ENCODE measurements at regions not wholly inside any gene's neighbourhood (a gene's known extent, or its start where the extent isn't known, plus 50 kb on each side); places are given as distances from the start of the nearest gene placed in this dataset.

DNA sequence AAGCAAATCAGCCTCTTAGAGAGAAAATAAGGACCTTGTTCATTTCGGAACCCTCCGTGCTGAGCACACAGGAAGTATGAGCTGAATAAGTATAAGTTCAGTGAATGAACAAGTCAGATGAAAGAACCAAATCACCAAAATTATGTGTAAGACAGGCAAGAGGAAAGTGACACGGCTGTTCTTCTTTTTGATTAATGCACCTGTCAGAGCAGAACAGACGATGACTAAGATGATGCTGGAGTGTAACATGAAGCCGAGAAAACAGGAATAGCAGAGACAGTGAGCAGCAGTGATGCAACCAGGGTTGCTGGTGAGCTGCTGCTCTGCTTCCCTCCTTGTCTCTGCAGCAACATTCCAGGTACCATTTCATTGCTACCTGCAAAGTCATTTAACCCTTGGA, 861.1 kb downstream of the GALC start:
- TF ChIP-seq, protein P1, sequence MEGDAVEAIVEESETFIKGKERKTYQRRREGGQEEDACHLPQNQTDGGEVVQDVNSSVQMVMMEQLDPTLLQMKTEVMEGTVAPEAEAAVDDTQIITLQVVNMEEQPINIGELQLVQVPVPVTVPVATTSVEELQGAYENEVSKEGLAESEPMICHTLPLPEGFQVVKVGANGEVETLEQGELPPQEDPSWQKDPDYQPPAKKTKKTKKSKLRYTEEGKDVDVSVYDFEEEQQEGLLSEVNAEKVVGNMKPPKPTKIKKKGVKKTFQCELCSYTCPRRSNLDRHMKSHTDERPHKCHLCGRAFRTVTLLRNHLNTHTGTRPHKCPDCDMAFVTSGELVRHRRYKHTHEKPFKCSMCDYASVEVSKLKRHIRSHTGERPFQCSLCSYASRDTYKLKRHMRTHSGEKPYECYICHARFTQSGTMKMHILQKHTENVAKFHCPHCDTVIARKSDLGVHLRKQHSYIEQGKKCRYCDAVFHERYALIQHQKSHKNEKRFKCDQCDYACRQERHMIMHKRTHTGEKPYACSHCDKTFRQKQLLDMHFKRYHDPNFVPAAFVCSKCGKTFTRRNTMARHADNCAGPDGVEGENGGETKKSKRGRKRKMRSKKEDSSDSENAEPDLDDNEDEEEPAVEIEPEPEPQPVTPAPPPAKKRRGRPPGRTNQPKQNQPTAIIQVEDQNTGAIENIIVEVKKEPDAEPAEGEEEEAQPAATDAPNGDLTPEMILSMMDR (conservative IDR thresholded peaks at IDR 0.05; ENCODE audit: control insufficient read depth, insufficient read depth, low read depth, low read length) = no peak
- DNase-seq (ENCODE audit: low read depth) = peak; percentile 88
- H3K4me3 ChIP-seq (ENCODE audit: control insufficient read depth, low read depth, low read length) = no peak overlapping the region

- TF ChIP-seq, protein P1 (conservative IDR thresholded peaks at IDR 0.05; ENCODE audit: control insufficient read depth, insufficient read depth, low read depth, low read length) = no peak
- H3K4me3 ChIP-seq (ENCODE audit: control insufficient read depth, low read depth, low read length) = no peak overlapping the region
- DNase-seq (ENCODE audit: low read depth) = no peak
Observed at GRCh38 chr14:87122166-87122565, 870.8 kb downstream of the GALC start.

GRCh38 chr14:87121716-87122115, 871.3 kb downstream of the GALC start:
- DNase-seq (ENCODE audit: low read depth) = no peak

GRCh38 chr14:87115234-87115633, 877.7 kb downstream of the GALC start:
- TF ChIP-seq, protein P1 (conservative IDR thresholded peaks at IDR 0.05; ENCODE audit: control insufficient read depth, insufficient read depth, low read depth, low read length) = no peak
- H3K4me3 ChIP-seq (ENCODE audit: control insufficient read depth, low read depth, low read length) = no peak overlapping the region
- no peak for DNase-seq (ENCODE audit: low read depth)

More at GRCh38 chr14:87121716-87122115, 871.3 kb downstream of the GALC start:
- TF ChIP-seq, protein P1 (conservative IDR thresholded peaks at IDR 0.05; ENCODE audit: control insufficient read depth, insufficient read depth, low read depth, low read length) = no peak
- H3K4me3 ChIP-seq (ENCODE audit: control insufficient read depth, low read depth, low read length) = no peak overlapping the region

DNA sequence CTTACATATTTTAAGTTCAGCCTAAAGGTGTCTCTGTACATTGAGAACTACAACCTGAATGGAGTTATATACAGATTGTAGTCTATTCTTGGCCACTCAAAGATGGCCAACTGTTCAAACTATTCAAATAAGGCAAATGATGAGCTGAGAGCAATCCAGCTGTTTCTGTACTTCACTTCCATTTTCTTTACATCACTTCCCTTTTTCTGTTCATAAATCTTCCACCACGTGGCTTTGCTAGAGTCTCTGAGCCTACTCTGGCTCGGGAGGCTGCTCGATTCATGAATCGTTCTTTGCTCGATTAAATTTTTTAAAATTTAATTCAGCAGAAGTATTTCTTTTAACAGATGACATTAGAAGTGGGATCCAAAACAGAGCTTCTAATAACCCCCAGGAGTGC, 879.7 kb downstream of the GALC start:
- no peak overlapping the region for H3K4me3 ChIP-seq (ENCODE audit: control insufficient read depth, low read depth, low read length)
- no peak for DNase-seq (ENCODE audit: low read depth)
- TF ChIP-seq, protein P1 (conservative IDR thresholded peaks at IDR 0.05; ENCODE audit: control insufficient read depth, insufficient read depth, low read depth, low read length) = no peak

GRCh38 chr14:87111741-87112140, 881.2 kb downstream of the GALC start:
- no peak for DNase-seq (ENCODE audit: low read depth)
- H3K4me3 ChIP-seq (ENCODE audit: control insufficient read depth, low read depth, low read length) = no peak overlapping the region
- TF ChIP-seq, protein P1 (conservative IDR thresholded peaks at IDR 0.05; ENCODE audit: control insufficient read depth, insufficient read depth, low read depth, low read length) = no peak

GRCh38 chr14:87111126-87111525, 881.9 kb downstream of the GALC start:
- TF ChIP-seq, protein P1 (conservative IDR thresholded peaks at IDR 0.05; ENCODE audit: control insufficient read depth, insufficient read depth, low read depth, low read length) = no peak
- peak; percentile 39 for DNase-seq (ENCODE audit: low read depth)
- no peak overlapping the region for H3K4me3 ChIP-seq (ENCODE audit: control insufficient read depth, low read depth, low read length)
